ENCODE measurements at regions not wholly inside any gene's neighbourhood (a gene's known extent, or its start where the extent isn't known, plus 50 kb on each side); places are given as distances from the start of the nearest gene placed in this dataset.
"Not testable (repeated sequence)": the region's sequence is repeated elsewhere in the genome, so short reads cannot be mapped to it uniquely, and the experiment has no call there.

GRCh38 chr2:121058852-121059558, 226.0 kb downstream of the TFCP2L1 start:
- no peak overlapping the region for H3K27ac ChIP-seq
- no peaks in the 10 kb centered on the region for H3K27me3 ChIP-seq
- H3K9ac ChIP-seq = no peak overlapping the region
- TF ChIP-seq Cebpa-rat (IDR thresholded peaks at IDR 0.05) = no peak
- no peaks in the 10 kb centered on the region for H3K9me3 ChIP-seq
- H3K4me1 ChIP-seq = no peaks in the 10 kb centered on the region
- H3K4me2 ChIP-seq = no peak overlapping the region
- no peaks in the 10 kb centered on the region for H4K20me1 ChIP-seq
- H3K4me3 ChIP-seq = no peak overlapping the region
- H3K36me3 ChIP-seq = no peaks in the 10 kb centered on the region

- H3K27me3 ChIP-seq = no peaks in the 10 kb centered on the region
- H3K36me3 ChIP-seq = no peaks in the 10 kb centered on the region
- H3K9me3 ChIP-seq = no peaks in the 10 kb centered on the region
- H4K20me1 ChIP-seq = no peaks in the 10 kb centered on the region
- no peak for TF ChIP-seq Cebpa-rat (IDR thresholded peaks at IDR 0.05)
- H3K27ac ChIP-seq = no peak overlapping the region
- H3K4me2 ChIP-seq = no peak overlapping the region
- H3K9ac ChIP-seq = no peak overlapping the region
- H3K4me1 ChIP-seq = no peaks in the 10 kb centered on the region
- H3K4me3 ChIP-seq = no peak overlapping the region
These were observed 225.1 kb downstream of the TFCP2L1 start for GRCh38 chr2:121059651-121060649.

DNA sequence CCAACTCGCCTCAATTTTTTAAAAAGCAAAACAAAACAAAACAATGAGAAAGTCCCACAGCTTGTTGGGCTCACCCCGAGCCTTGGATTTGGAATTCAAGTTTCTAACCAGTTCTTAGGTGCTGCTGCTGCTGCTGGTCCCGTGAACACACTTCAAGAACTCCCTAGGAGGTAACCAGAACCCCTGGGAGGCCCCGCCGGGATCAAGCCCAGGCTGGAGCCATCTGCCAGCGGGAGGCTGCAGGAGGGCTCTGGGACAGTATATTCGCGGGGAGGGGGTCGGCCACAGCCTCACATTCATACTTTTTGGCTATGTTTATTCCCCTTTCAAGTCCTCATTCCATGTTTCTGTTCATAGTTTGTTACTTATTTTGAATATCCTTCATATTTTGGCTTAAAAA, 223.4 kb downstream of the TFCP2L1 start:
- no peaks in the 10 kb centered on the region for H3K4me1 ChIP-seq
- no peak overlapping the region for H3K27ac ChIP-seq
- no peaks in the 10 kb centered on the region for H3K27me3 ChIP-seq
- no peak overlapping the region for H3K4me2 ChIP-seq
- H3K4me3 ChIP-seq = no peak overlapping the region
- H3K9ac ChIP-seq = no peak overlapping the region
- no peaks in the 10 kb centered on the region for H4K20me1 ChIP-seq
- H3K36me3 ChIP-seq = no peaks in the 10 kb centered on the region
- no peak for TF ChIP-seq Cebpa-rat (IDR thresholded peaks at IDR 0.05)
- no peaks in the 10 kb centered on the region for H3K9me3 ChIP-seq

DNA sequence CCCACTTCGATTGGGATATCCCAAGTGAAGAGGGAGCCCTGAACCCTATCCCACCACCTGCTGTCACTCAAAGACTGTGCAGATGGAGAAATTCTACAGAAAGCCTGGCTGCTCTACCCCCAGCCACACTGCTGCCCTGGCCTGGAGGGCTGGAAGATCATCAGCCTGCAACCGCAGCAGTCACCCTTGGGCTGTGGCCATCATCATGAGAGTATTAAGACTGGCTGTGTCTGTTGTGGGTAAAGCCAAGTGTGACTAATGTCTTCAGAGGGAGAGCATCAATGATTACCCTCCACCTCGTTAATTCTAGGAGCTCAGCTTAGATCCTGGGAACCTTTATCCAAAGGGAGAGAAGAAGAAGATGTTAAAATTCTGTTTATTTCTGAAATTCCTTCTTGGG, 221.5 kb downstream of the TFCP2L1 start:
- Histone ChIP-seq H3K4me1 (no peaks in the 10 kb centered on the region), H3K27me3 (no peaks in the 10 kb centered on the region), H3K4me3 (no peak overlapping the region)

GRCh38 chr2:121064186-121064585, 220.8 kb downstream of the TFCP2L1 start:
- no peak for TF ChIP-seq Cebpa-rat (IDR thresholded peaks at IDR 0.05)
- H3K4me1 ChIP-seq = no peaks in the 10 kb centered on the region
- no peaks in the 10 kb centered on the region for H3K9me3 ChIP-seq
- H4K20me1 ChIP-seq = no peaks in the 10 kb centered on the region
- H3K9ac ChIP-seq = no peak overlapping the region
- H3K27me3 ChIP-seq = no peaks in the 10 kb centered on the region
- H3K4me2 ChIP-seq = no peak overlapping the region
- no peaks in the 10 kb centered on the region for H3K36me3 ChIP-seq
- H3K4me3 ChIP-seq = no peak overlapping the region
- no peak overlapping the region for H3K27ac ChIP-seq

More for the DNA sequence above, 221.5 kb downstream of the TFCP2L1 start:
- Histone ChIP-seq H3K27ac (no peak overlapping the region), H3K9me3 (no peaks in the 10 kb centered on the region), H4K20me1 (no peaks in the 10 kb centered on the region), H3K36me3 (no peaks in the 10 kb centered on the region), H3K4me2 (no peak overlapping the region), H3K9ac (no peak overlapping the region)
- TF ChIP-seq Cebpa-rat (IDR thresholded peaks at IDR 0.05) = no peak

- H4K20me1 ChIP-seq = no peaks in the 10 kb centered on the region
- no peaks in the 10 kb centered on the region for H3K27me3 ChIP-seq
- no peaks in the 10 kb centered on the region for H3K4me1 ChIP-seq
- H3K9ac ChIP-seq = no peak overlapping the region
- no peaks in the 10 kb centered on the region for H3K36me3 ChIP-seq
- H3K4me3 ChIP-seq = no peak overlapping the region
- no peak overlapping the region for H3K4me2 ChIP-seq
- H3K27ac ChIP-seq = no peak overlapping the region
- TF ChIP-seq Cebpa-rat (IDR thresholded peaks at IDR 0.05) = no peak
- no peaks in the 10 kb centered on the region for H3K9me3 ChIP-seq
These were observed 219.8 kb downstream of the TFCP2L1 start for GRCh38 chr2:121065239-121065638.

GRCh38 chr2:121066526-121066925, 218.5 kb downstream of the TFCP2L1 start:
- Histone ChIP-seq H3K9ac (no peak overlapping the region), H3K4me1 (no peaks in the 10 kb centered on the region), H3K27me3 (no peaks in the 10 kb centered on the region), H4K20me1 (no peaks in the 10 kb centered on the region), H3K9me3 (no peaks in the 10 kb centered on the region), H3K27ac (no peak overlapping the region), H3K4me3 (no peak overlapping the region), H3K36me3 (no peaks in the 10 kb centered on the region), H3K4me2 (no peak overlapping the region)
- TF ChIP-seq Cebpa-rat (IDR thresholded peaks at IDR 0.05) = no peak

DNA sequence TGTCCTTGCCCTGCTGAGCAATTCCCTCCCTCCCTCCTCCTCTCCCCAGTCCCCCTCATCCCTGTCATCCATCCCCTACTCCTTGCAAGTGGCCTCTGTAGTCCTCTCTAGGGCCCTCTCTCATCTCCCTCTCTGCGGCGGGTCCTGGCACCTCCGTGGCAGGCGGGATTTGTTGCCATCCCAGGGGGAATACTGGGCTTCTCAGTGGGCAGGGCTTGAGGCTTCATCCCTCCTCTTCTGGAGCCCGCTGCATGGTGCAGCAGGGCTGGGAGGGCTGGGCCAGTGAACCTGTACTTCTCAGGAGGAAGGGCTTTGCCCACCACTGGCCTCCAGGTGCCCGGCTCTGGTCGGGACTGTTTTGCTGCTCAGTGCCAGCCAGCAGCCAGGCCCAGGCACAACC, 216.2 kb downstream of the TFCP2L1 start:
- Histone ChIP-seq H3K4me3 (no peak overlapping the region), H3K27me3 (peaks cover 10% of the 10 kb centered on the region; the same call in 1 of the 2 replicates), H3K27ac (no peak overlapping the region)

GRCh38 chr2:121069434-121069969, 215.5 kb downstream of the TFCP2L1 start:
- no peaks in the 10 kb centered on the region for H3K9me3 ChIP-seq
- no peaks in the 10 kb centered on the region for H3K36me3 ChIP-seq
- no peak overlapping the region for H3K4me3 ChIP-seq
- H3K4me2 ChIP-seq = no peak overlapping the region
- peaks cover 5% of the 10 kb centered on the region for H3K4me1 ChIP-seq
- TF ChIP-seq Cebpa-rat (IDR thresholded peaks at IDR 0.05) = no peak
- H3K9ac ChIP-seq = no peak overlapping the region
- H4K20me1 ChIP-seq = peaks cover 11% of the 10 kb centered on the region; the same call in 1 of the 2 replicates
- peaks cover 16% of the 10 kb centered on the region for H3K27me3 ChIP-seq
- no peak overlapping the region for H3K27ac ChIP-seq

More for the DNA sequence above, 216.2 kb downstream of the TFCP2L1 start:
- no peaks in the 10 kb centered on the region for H3K9me3 ChIP-seq
- no peaks in the 10 kb centered on the region for H3K36me3 ChIP-seq
- no peak for TF ChIP-seq Cebpa-rat (IDR thresholded peaks at IDR 0.05)
- H4K20me1 ChIP-seq = peaks cover 10% of the 10 kb centered on the region; the same call in 1 of the 2 replicates
- H3K9ac ChIP-seq = no peak overlapping the region
- H3K4me1 ChIP-seq = no peaks in the 10 kb centered on the region
- H3K4me2 ChIP-seq = no peak overlapping the region

DNA sequence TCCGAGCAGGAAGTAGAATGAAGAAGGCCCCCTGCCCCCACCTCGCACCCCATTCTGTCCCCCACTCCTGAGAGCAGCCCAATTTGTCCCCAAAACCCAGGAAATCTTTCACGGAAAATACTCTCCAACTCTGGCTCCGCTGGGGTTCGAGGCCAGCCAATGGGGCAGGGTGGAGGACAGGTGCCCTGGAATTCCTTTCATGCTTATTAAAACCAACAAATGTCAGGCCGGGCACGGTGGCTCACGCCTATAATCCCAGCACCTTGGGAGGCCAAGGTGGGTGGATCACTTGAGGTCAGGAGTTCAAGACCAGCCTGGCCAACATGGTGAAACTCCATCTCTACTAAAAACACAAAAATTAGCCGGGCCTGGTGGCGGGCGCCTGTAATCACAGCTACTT, 214.9 kb downstream of the TFCP2L1 start:
- not testable (repeated sequence) for H3K27ac ChIP-seq, H3K4me3 ChIP-seq
- peaks cover 17% of the 10 kb centered on the region; the same call in 1 of the 2 replicates for H4K20me1 ChIP-seq

More for the DNA sequence above, 214.9 kb downstream of the TFCP2L1 start:
- Histone ChIP-seq H3K4me1 (peaks cover 11% of the 10 kb centered on the region), H3K27me3 (peaks cover 22% of the 10 kb centered on the region)
- not testable (repeated sequence) for H3K4me2 ChIP-seq, H3K9ac ChIP-seq, H3K36me3 ChIP-seq, H3K9me3 ChIP-seq
